ENCODE measurements at regions not wholly inside any gene's neighbourhood (a gene's known extent, or its start where the extent isn't known, plus 50 kb on each side); places are given as distances from the start of the nearest gene placed in this dataset.
A peak's percentile ranks its signal among the peaks of the same experiment; 100 is the strongest.

DNA sequence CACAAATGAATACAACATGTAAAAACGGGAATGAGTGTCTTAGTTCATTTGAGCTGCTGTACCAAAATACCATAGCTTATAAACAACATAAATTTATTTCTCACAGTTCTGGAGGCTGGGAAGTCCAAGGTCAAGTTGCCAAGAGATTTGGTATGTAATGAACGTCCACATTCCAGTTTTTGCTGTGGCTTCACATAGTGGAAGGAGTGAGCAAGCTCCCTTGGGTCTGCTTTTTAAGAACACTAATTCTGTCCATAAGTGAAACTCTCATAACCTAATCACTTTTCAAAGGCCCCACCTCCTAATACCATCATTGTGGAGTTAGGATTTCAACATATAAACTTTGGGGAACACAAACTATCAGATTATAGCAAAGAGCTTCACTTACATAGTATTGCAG lies 1189.6 kb downstream of the PCDH9 start:
- CTCF ChIA-PET: interaction anchor here (0.8 kb wide), 1 partner anchor 366 kb away, joined by 3 read pairs; no protein-coding TSS in a partner anchor

GRCh38 chr13:66037096-66037495 lies 1193.0 kb downstream of the PCDH9 start:
- TF ChIP-seq, protein P1, sequence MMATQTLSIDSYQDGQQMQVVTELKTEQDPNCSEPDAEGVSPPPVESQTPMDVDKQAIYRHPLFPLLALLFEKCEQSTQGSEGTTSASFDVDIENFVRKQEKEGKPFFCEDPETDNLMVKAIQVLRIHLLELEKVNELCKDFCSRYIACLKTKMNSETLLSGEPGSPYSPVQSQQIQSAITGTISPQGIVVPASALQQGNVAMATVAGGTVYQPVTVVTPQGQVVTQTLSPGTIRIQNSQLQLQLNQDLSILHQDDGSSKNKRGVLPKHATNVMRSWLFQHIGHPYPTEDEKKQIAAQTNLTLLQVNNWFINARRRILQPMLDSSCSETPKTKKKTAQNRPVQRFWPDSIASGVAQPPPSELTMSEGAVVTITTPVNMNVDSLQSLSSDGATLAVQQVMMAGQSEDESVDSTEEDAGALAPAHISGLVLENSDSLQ (IDR thresholded peaks at IDR 0.05): 0 out of 2 replicates have a peak, but pooled peaks have one; percentile 12
- TF ChIP-seq ARNT (IDR thresholded peaks at IDR 0.05): no peak
- POLR2A ChIA-PET: no interaction called here
- DNase-seq (ENCODE audit: extremely low spot score): no peak
- CTCF ChIA-PET: no interaction called here

More for the DNA sequence above, 1189.6 kb downstream of the PCDH9 start:
- POLR2A ChIA-PET: no interaction called here
- TF ChIP-seq ARNT (IDR thresholded peaks at IDR 0.05) (no peak), ZNF384 (IDR thresholded peaks at IDR 0.05) (no peak), LEF1 (IDR thresholded peaks at IDR 0.05; ENCODE audit: borderline replicate concordance) (no peak), ELF4 (IDR thresholded peaks at IDR 0.05) (no peak), L3MBTL2 (conservative IDR thresholded peaks at IDR 0.05) (no peak)
- TF ChIP-seq, protein P1 (IDR thresholded peaks at IDR 0.05): no peak
- DNase-seq (ENCODE audit: extremely low spot score): no peak

GRCh38 chr13:66036636-66037035 lies 1193.5 kb downstream of the PCDH9 start:
- no peak for DNase-seq (ENCODE audit: extremely low spot score)
- TF ChIP-seq BHLHE40 (IDR thresholded peaks at IDR 0.05; ENCODE audit: borderline replicate concordance) (no peak), FOXK2 (IDR thresholded peaks at IDR 0.05) (no peak), FOXM1 (IDR thresholded peaks at IDR 0.05; ENCODE audit: borderline replicate concordance) (no peak), SP1 (IDR thresholded peaks at IDR 0.05) (no peak), L3MBTL2 (conservative IDR thresholded peaks at IDR 0.05) (no peak), SUZ12 (IDR thresholded peaks at IDR 0.05) (no peak)

GRCh38 chr13:66036024-66036614 lies 1194.0 kb downstream of the PCDH9 start:
- TF ChIP-seq FOXK2 (IDR thresholded peaks at IDR 0.05) (no peak), L3MBTL2 (conservative IDR thresholded peaks at IDR 0.05) (no peak), FOXM1 (IDR thresholded peaks at IDR 0.05; ENCODE audit: borderline replicate concordance) (no peak), SP1 (IDR thresholded peaks at IDR 0.05) (no peak), TARDBP (IDR thresholded peaks at IDR 0.05) (no peak), LEF1 (IDR thresholded peaks at IDR 0.05; ENCODE audit: borderline replicate concordance) (no peak)
- CTCF ChIA-PET: interaction anchor here (0.6 kb wide), 1 partner anchor 887 kb away, joined by 3 read pairs; no protein-coding TSS in a partner anchor
- no peak for DNase-seq (ENCODE audit: extremely low spot score)
- POLR2A ChIA-PET: no interaction called here

More at GRCh38 chr13:66036636-66037035, 1193.5 kb downstream of the PCDH9 start:
- POLR2A ChIA-PET: no interaction called here
- CTCF ChIA-PET: no interaction called here

- DNase-seq (ENCODE audit: extremely low spot score): no peak
- ChIA-PET CTCF (no interaction called here), POLR2A (no interaction called here)
- TF ChIP-seq NFRKB (IDR thresholded peaks at IDR 0.05) (no peak), L3MBTL2 (conservative IDR thresholded peaks at IDR 0.05) (0 out of 2 replicates have a peak, but pooled peaks have one; percentile 5), FOXK2 (IDR thresholded peaks at IDR 0.05) (no peak)
Measured at GRCh38 chr13:66033924-66034323, 1196.2 kb downstream of the PCDH9 start.

- ChIA-PET POLR2A (no interaction called here), CTCF (interaction anchor here (0.7 kb wide), 1 partner anchor 51 kb away, joined by 3 read pairs; no protein-coding TSS in a partner anchor)
- DNase-seq (ENCODE audit: extremely low spot score): no peak
- no peak for TF ChIP-seq LEF1 (IDR thresholded peaks at IDR 0.05; ENCODE audit: borderline replicate concordance)
Measured at GRCh38 chr13:66021846-66022245, 1208.3 kb downstream of the PCDH9 start.

DNA sequence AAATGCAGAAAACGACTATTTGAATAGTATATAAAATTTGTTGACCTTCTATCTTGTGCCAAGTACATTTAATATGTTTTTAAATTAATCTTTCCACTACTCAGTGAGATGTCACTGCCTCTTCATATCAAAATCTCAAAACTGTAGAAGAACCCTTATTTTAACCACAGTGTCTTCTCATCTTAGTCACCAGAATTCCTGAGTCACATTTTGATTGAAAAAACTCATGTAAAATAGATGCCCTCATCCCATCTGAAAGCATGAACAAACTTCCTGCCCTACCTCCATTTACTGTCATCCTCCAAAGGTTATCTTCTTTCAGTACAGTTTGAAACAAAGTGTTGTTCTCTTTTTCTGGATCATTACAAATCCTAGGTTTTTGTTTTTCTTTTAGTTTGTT lies 1215.4 kb downstream of the PCDH9 start:
- POLR2A ChIA-PET: no interaction called here
- DNase-seq (ENCODE audit: extremely low spot score): no peak
- CTCF ChIA-PET: no interaction called here
- TF ChIP-seq LEF1 (IDR thresholded peaks at IDR 0.05; ENCODE audit: borderline replicate concordance) (no peak), NFRKB (IDR thresholded peaks at IDR 0.05) (no peak), ARNT (IDR thresholded peaks at IDR 0.05) (no peak), FOXM1 (IDR thresholded peaks at IDR 0.05; ENCODE audit: borderline replicate concordance) (no peak), TARDBP (IDR thresholded peaks at IDR 0.05) (no peak), FOXA1 (IDR thresholded peaks at IDR 0.05) (no peak), CTBP1 (IDR thresholded peaks at IDR 0.05; ENCODE audit: borderline replicate concordance) (no peak), FOXK2 (IDR thresholded peaks at IDR 0.05) (no peak), HDGF (IDR thresholded peaks at IDR 0.05; ENCODE audit: borderline replicate concordance) (no peak), SP1 (IDR thresholded peaks at IDR 0.05) (no peak), BHLHE40 (IDR thresholded peaks at IDR 0.05; ENCODE audit: borderline replicate concordance) (no peak), ELF4 (IDR thresholded peaks at IDR 0.05) (no peak), SUZ12 (IDR thresholded peaks at IDR 0.05) (no peak), L3MBTL2 (conservative IDR thresholded peaks at IDR 0.05) (no peak), ZNF384 (IDR thresholded peaks at IDR 0.05) (no peak)
- TF ChIP-seq, protein P1 (IDR thresholded peaks at IDR 0.05): no peak

Measured in HEK293T (cell line).